ENCODE measurements at regions not wholly inside any gene's neighbourhood (a gene's known extent, or its start where the extent isn't known, plus 50 kb on each side); places are given as distances from the start of the nearest gene placed in this dataset.

GRCh38 chr9:530681-531080, 310.8 kb upstream of the DMRT1 start:
- Histone ChIP-seq H3K27ac (no peak overlapping the region), H3K4me3 (no peak overlapping the region), H3K36me3 (no peaks in the 10 kb centered on the region), H3K4me1 (peaks cover 0 to 15% (median 0%) of the 10 kb centered on the region in 4 donors), H3K9me3 (no peaks in the 10 kb centered on the region), H3K27me3 (no peaks in the 10 kb centered on the region)
- TF ChIP-seq, protein P1, sequence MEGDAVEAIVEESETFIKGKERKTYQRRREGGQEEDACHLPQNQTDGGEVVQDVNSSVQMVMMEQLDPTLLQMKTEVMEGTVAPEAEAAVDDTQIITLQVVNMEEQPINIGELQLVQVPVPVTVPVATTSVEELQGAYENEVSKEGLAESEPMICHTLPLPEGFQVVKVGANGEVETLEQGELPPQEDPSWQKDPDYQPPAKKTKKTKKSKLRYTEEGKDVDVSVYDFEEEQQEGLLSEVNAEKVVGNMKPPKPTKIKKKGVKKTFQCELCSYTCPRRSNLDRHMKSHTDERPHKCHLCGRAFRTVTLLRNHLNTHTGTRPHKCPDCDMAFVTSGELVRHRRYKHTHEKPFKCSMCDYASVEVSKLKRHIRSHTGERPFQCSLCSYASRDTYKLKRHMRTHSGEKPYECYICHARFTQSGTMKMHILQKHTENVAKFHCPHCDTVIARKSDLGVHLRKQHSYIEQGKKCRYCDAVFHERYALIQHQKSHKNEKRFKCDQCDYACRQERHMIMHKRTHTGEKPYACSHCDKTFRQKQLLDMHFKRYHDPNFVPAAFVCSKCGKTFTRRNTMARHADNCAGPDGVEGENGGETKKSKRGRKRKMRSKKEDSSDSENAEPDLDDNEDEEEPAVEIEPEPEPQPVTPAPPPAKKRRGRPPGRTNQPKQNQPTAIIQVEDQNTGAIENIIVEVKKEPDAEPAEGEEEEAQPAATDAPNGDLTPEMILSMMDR (IDR thresholded peaks at IDR 0.05) = no peak
- no peak for TF ChIP-seq POLR2A (IDR thresholded peaks at IDR 0.05)
- DNase-seq = no peak

GRCh38 chr9:532707-533106, 308.8 kb upstream of the DMRT1 start:
- no peak overlapping the region for H3K27ac ChIP-seq

GRCh38 chr9:534886-535285, 306.6 kb upstream of the DMRT1 start:
- Histone ChIP-seq H3K4me3 (no peak overlapping the region), H3K9me3 (no peaks in the 10 kb centered on the region), H3K36me3 (no peaks in the 10 kb centered on the region), H3K27ac (no peak overlapping the region), H3K27me3 (no peaks in the 10 kb centered on the region), H3K4me1 (peaks cover 0 to 15% (median 0%) of the 10 kb centered on the region in 4 donors)
- DNase-seq = no peak
- no peak for TF ChIP-seq POLR2A (IDR thresholded peaks at IDR 0.05)
- TF ChIP-seq, protein P1 (IDR thresholded peaks at IDR 0.05) = no peak

More at GRCh38 chr9:532707-533106, 308.8 kb upstream of the DMRT1 start:
- H3K4me1 ChIP-seq = peaks cover 0 to 15% (median 0%) of the 10 kb centered on the region in 4 donors
- TF ChIP-seq, protein P1 (IDR thresholded peaks at IDR 0.05) = no peak
- no peak for TF ChIP-seq POLR2A (IDR thresholded peaks at IDR 0.05)
- no peaks in the 10 kb centered on the region for H3K27me3 ChIP-seq
- no peak overlapping the region for H3K4me3 ChIP-seq
- no peaks in the 10 kb centered on the region for H3K36me3 ChIP-seq
- DNase-seq = no peak
- no peaks in the 10 kb centered on the region for H3K9me3 ChIP-seq

DNA sequence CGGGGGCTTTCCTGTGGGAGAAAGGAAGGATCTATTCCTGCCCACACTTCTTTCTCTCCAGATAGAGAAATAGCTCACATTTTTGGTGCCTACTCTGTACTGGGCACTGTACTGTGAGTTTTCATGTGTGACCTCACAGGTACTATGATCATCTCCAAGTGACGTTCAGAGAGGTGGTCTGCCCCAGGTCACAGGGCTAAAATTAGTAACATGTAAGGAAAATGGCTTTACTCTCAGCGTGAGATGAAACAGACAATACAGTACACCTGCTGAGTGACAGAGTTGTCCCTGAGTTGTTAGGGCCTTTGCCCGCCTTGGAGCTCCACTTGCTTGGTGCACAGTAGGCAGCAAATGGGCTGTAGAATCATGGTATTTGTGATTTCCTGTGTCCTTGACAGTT, 306.1 kb upstream of the DMRT1 start:
- Histone ChIP-seq H3K36me3 (no peaks in the 10 kb centered on the region), H3K4me1 (peaks cover 0 to 15% (median 0%) of the 10 kb centered on the region in 4 donors), H3K27ac (peak overlapping the region in 1 of 4 donors; percentile 5), H3K9me3 (no peaks in the 10 kb centered on the region), H3K4me3 (no peak overlapping the region), H3K27me3 (no peaks in the 10 kb centered on the region)
- TF ChIP-seq POLR2A (IDR thresholded peaks at IDR 0.05) = no peak
- TF ChIP-seq, protein P1 (IDR thresholded peaks at IDR 0.05) = no peak
- no peak for DNase-seq

GRCh38 chr9:536597-537511, 304.6 kb upstream of the DMRT1 start:
- DNase-seq = no peak
- peaks cover 0 to 15% (median 0%) of the 10 kb centered on the region in 4 donors for H3K4me1 ChIP-seq
- H3K36me3 ChIP-seq = no peaks in the 10 kb centered on the region
- H3K27ac ChIP-seq = no peak overlapping the region
- no peak for TF ChIP-seq POLR2A (IDR thresholded peaks at IDR 0.05)
- no peaks in the 10 kb centered on the region for H3K27me3 ChIP-seq
- no peaks in the 10 kb centered on the region for H3K9me3 ChIP-seq
- no peak overlapping the region for H3K4me3 ChIP-seq

DNA sequence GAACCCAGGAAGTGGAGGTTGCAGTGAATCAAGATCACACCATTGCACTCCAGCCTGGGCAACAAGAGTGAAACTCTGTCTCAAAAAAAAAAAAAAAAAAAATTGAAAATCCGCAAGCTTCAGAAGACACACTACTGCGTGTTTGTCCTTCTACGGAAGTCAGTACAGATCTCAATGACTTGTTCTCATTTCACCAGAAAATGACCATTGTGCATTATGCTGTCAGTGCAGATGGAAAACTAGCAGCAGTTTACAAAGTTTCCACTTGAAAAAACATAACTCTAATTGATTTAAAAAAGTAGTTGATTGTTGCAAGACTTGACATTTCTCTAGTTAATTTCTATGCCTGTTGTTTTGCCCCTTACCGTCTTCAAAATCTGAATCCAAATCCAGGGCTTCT, 298.0 kb upstream of the DMRT1 start:
- H3K27me3 ChIP-seq = no peaks in the 10 kb centered on the region
- no peak for DNase-seq
- no peak overlapping the region for H3K27ac ChIP-seq
- no peak overlapping the region for H3K4me3 ChIP-seq
- H3K36me3 ChIP-seq = no peaks in the 10 kb centered on the region
- H3K4me1 ChIP-seq = no peaks in the 10 kb centered on the region
- no peaks in the 10 kb centered on the region for H3K9me3 ChIP-seq
- TF ChIP-seq, protein P1 (IDR thresholded peaks at IDR 0.05) = no peak
- TF ChIP-seq POLR2A (IDR thresholded peaks at IDR 0.05) = no peak
